Endothelial cell of umbilical vein (primary cell): ENCODE measurements at regions not wholly inside any gene's neighbourhood (a gene's known extent, or its start where the extent isn't known, plus 50 kb on each side); places are given as distances from the start of the nearest gene placed in this dataset.

ENCODE experiments used
- BruUV-seq: library from RNA; stranded (reverse); fragments of 400-500 nt; replicated peaks from 2 replicates; lab custom pipeline; 2021; lab: Mats Ljungman, UMichigan
- CTCF ChIA-PET: fragments of 300-600, 350-600 bp; sonication (Branson Sonifier 250); formaldehyde crosslinking; loops from one replicate; lab custom pipeline; 2021; ENCODE audit warnings: antibody characterized with exemption, inconsistent platforms; lab: Charles Lee
- POLR2A ChIA-PET: fragments of 300-600, 350-600 bp; sonication (Branson Sonifier 250); formaldehyde crosslinking; loops from one replicate; lab custom pipeline; 2021; ENCODE audit warnings: antibody characterized with exemption, inconsistent platforms; lab: Charles Lee
- DNase-seq: peaks from one replicate; pipeline ENCODE4 v3.0.0-alpha.2; 2011; ENCODE audit warnings: low read depth, low spot score
- FAIRE-seq: peaks from 2 replicates; lab custom pipeline; 2011; peaks lifted over from hg19 to GRCh38; lab: Jason Lieb, UNC
- H2AFZ ChIP-seq: 2 replicates; pipeline ENCODE4 v1.6.0; 2012; ENCODE audit warnings: low read depth, low read length, control low read depth, inconsistent platforms
- H3K27ac ChIP-seq: 2 replicates; pipeline ENCODE4 v1.5.1; 2011; ENCODE audit warnings: low read depth, mild to moderate bottlenecking, control low read depth, low read length, moderate library complexity; ENCODE audit not compliant: insufficient read depth
- H3K27me3 ChIP-seq, 2 experiments: 2 replicates each; pipeline versions ENCODE4 v1.6.0 to v1.6.1; 2011; ENCODE audit warnings: low read length in 2 of 2, mixed read lengths in 1 of 2; ENCODE audit not compliant: control insufficient read depth in 2 of 2, insufficient read depth in 2 of 2
- H3K36me3 ChIP-seq, 2 experiments: 2 replicates in 1 of 2; 3 replicates in 1 of 2; pipeline ENCODE4 v1.5.1; 2011; ENCODE audit warnings: low read length in 2 of 2, mild to moderate bottlenecking in 1 of 2, moderate library complexity in 1 of 2; ENCODE audit not compliant: control insufficient read depth in 2 of 2, insufficient read depth in 2 of 2; ENCODE audit errors: extremely low read depth in 1 of 2
- H3K4me1 ChIP-seq: 3 replicates; pipeline ENCODE4 v1.5.1; 2011; ENCODE audit warnings: mild to moderate bottlenecking, low read length; ENCODE audit not compliant: control insufficient read depth, insufficient read depth; ENCODE audit errors: extremely low read depth
- H3K4me2 ChIP-seq: 2 replicates; pipeline ENCODE4 v1.6.1; 2011; ENCODE audit warnings: low read length, control low read depth, mixed read lengths; ENCODE audit not compliant: insufficient read depth
- H3K4me3 ChIP-seq, 3 experiments: fragments of 200-600 bp in 1 of 3; sonication (generic), shearing (Covaris generic) in 1 of 3; replicated peaks in 1 of 3; 2 replicates each; pipeline ENCODE4 v1.5.1; 2011 to 2016; ENCODE audit warnings: control low read depth in 3 of 3, low read length in 3 of 3, mild to moderate bottlenecking in 2 of 3, inconsistent platforms in 1 of 3, low read depth in 1 of 3, moderate library complexity in 1 of 3; ENCODE audit not compliant: insufficient read depth in 1 of 3
- H3K79me2 ChIP-seq: 2 replicates; pipeline ENCODE4 v1.6.0; 2012; ENCODE audit warnings: low read length, inconsistent platforms; ENCODE audit not compliant: control insufficient read depth, insufficient read depth
- H3K9ac ChIP-seq: replicated peaks from 2 replicates; pipeline ENCODE3; 2011; ENCODE audit warnings: low read length, control low read depth; ENCODE audit not compliant: insufficient read depth; ENCODE audit errors: extremely low read depth
- H3K9me1 ChIP-seq: replicated peaks from 3 replicates; pipeline ENCODE4 v1.6.0; 2011; ENCODE audit warnings: mild to moderate bottlenecking, low read length; ENCODE audit not compliant: control insufficient read depth, insufficient read depth; ENCODE audit errors: extremely low read depth
- H3K9me3 ChIP-seq: replicated peaks from 2 replicates; pipeline ENCODE4 v1.5.1; 2012; ENCODE audit warnings: low read length, inconsistent platforms; ENCODE audit not compliant: control insufficient read depth, insufficient read depth
- H4K20me1 ChIP-seq: replicated peaks from 2 replicates; pipeline ENCODE3; 2011; ENCODE audit warnings: mild to moderate bottlenecking, low read length; ENCODE audit not compliant: control insufficient read depth, insufficient read depth; ENCODE audit errors: extremely low read depth
- CTCF ChIP-seq, 2 donors: IDR thresholded peaks; 1 replicate in 1 of 2; 2 replicates in 1 of 2; pipeline ENCODE4 v1.5.1; 2011; ENCODE audit warnings: low read length in 2 of 2, mild to moderate bottlenecking in 2 of 2, moderate library complexity in 2 of 2, control low read depth in 1 of 2, inconsistent platforms in 1 of 2, low read depth in 1 of 2; ENCODE audit not compliant: insufficient read depth in 1 of 2; ENCODE audit errors: extremely low read depth in 1 of 2
- EZH2 ChIP-seq: IDR thresholded peaks from 2 replicates; pipeline ENCODE4 v1.6.1; 2012; ENCODE audit warnings: borderline replicate concordance, low read depth, mild to moderate bottlenecking, moderate library complexity, low read length, inconsistent platforms; ENCODE audit not compliant: severe bottlenecking
- FOS ChIP-seq: IDR thresholded peaks from 2 replicates; pipeline ENCODE4 v1.6.1; 2011; ENCODE audit warnings: mild to moderate bottlenecking, low read length, moderate library complexity, borderline replicate concordance; ENCODE audit not compliant: insufficient read depth
- GATA2 ChIP-seq: IDR thresholded peaks from 2 replicates; pipeline ENCODE4 v1.7.0; 2011; ENCODE audit warnings: low read depth, mild to moderate bottlenecking, moderate library complexity, mixed read lengths, low read length; ENCODE audit not compliant: insufficient read length, insufficient read depth
- JUN ChIP-seq: IDR thresholded peaks from 2 replicates; pipeline ENCODE4 v1.6.1; 2011; ENCODE audit warnings: borderline replicate concordance, low read depth; ENCODE audit not compliant: insufficient read length, insufficient read depth
- MAX ChIP-seq: IDR thresholded peaks from 2 replicates; pipeline ENCODE4 v1.6.1; 2011; ENCODE audit not compliant: insufficient read depth, insufficient read length
- MYC ChIP-seq: IDR thresholded peaks from one replicate; pipeline ENCODE4 v1.6.1; 2011; ENCODE audit warnings: mild to moderate bottlenecking, low read depth, low read length
- POLR2A ChIP-seq: IDR thresholded peaks from 2 replicates; pipeline ENCODE4 v1.6.1; 2012; ENCODE audit warnings: low read depth, mild to moderate bottlenecking, control low read depth, low read length
- POLR2AphosphoS5 ChIP-seq: IDR thresholded peaks from 2 replicates; pipeline ENCODE4 v1.6.1; 2012; ENCODE audit warnings: low read depth, mild to moderate bottlenecking, control low read depth, low read length, moderate library complexity; ENCODE audit not compliant: insufficient read depth
- dilution Hi-C: fragments of 300-500 bp; cut with MboI; formaldehyde crosslinking; loops from one replicate; pipeline ENCODE4 v1.15.0; 2019; ENCODE audit warnings: low sequenced_read_pairs; ENCODE audit not compliant: extremely low pct_ligation_motif_present
- intact Hi-C: fragments of 100-400 bp; cut with micrococcal nuclease; formaldehyde crosslinking; loops from one replicate; pipeline ENCODE4 v1.10.0; 2022

- Histone ChIP-seq H3K9me3 (no peaks in the 10 kb centered on the region), H3K27ac (no peak overlapping the region), H4K20me1 (no peaks in the 10 kb centered on the region), H2AFZ (no peak overlapping the region), H3K4me3 (no peak overlapping the region), H3K79me2 (no peaks in the 10 kb centered on the region), H3K27me3 (peaks cover 2 to 15% of the 10 kb centered on the region in 2 experiments), H3K4me1 (no peaks in the 10 kb centered on the region), H3K9ac (no peak overlapping the region), H3K36me3 (no peaks in the 10 kb centered on the region), H3K9me1 (no peaks in the 10 kb centered on the region), H3K4me2 (no peak overlapping the region)
- TF ChIP-seq EZH2 (no peak), JUN (no peak), MYC (no peak), POLR2A (no peak), FOS (no peak), GATA2 (no peak), POLR2AphosphoS5 (no peak), CTCF (IDR thresholded peaks at IDR 0.05; ENCODE audit: extremely low read depth in 1 of 2, insufficient read depth in 1 of 2, low read depth in 1 of 2, low read length in 2 of 2) (no peak), MAX (no peak)
- intact Hi-C loops, result no loop called here
- ChIA-PET POLR2A (no interaction called here), CTCF (interaction anchor here (0.6 to 1.5 kb wide), 3 partner anchors 10 to 155 kb away, joined by 3 to 5 read pairs (median 3); no protein-coding TSS in a partner anchor)
- no TSS peak for BruUV-seq
- DNase-seq, result no peak
- dilution Hi-C loops, result no loop called here
- FAIRE-seq, result no peak
Observed at GRCh38 chr14:22255017-22255950, 333.7 kb downstream of the DAD1 start.
